GM12878 (cell line): ENCODE measurements at regions not wholly inside any gene's neighbourhood (a gene's known extent, or its start where the extent isn't known, plus 50 kb on each side); places are given as distances from the start of the nearest gene placed in this dataset.

Experiments used
- ATAC-seq: fragments of 200-7000 bp; cut with Tn5 transposase; 3 replicates; pipeline ENCODE4 v1.9.1; 2020; ENCODE audit warnings: mild to moderate bottlenecking, moderate library complexity
- BruUV-seq: library from RNA; stranded (reverse); fragments of 400-500 nt; replicated peaks from 2 replicates; lab custom pipeline; 2021; lab: Mats Ljungman, UMichigan
- CTCF ChIA-PET: fragments of 300-600 bp; sonication (Branson Sonifier 250); formaldehyde crosslinking; extraction: SDS; loops from one replicate; lab custom pipeline; 2021; ENCODE audit warnings: inconsistent platforms; lab: Yijun Ruan, JAX
- POLR2A ChIA-PET: fragments of 350-600 bp; formaldehyde crosslinking; extraction: SDS; loops from one replicate; lab custom pipeline; 2021; ENCODE audit warnings: inconsistent platforms; lab: Charles Lee
- RAD21 ChIA-PET: fragments of 300-600 bp; sonication (Branson Sonifier 250); formaldehyde crosslinking; loops from one replicate; lab custom pipeline; 2023; ENCODE audit warnings: antibody characterized with exemption; ENCODE audit not compliant: unreplicated experiment; lab: Charles Lee
- SMC1A ChIA-PET: fragments of 300-600 bp; sonication (Branson Sonifier 250); formaldehyde crosslinking; loops from one replicate; lab custom pipeline; 2023; ENCODE audit not compliant: unreplicated experiment, uncharacterized antibody; lab: Charles Lee
- DNase-seq: peaks from one replicate; pipeline ENCODE4 v3.0.0-alpha.2; 2011; ENCODE audit warnings: low read depth, low spot score
- FAIRE-seq: peaks from 3 replicates; lab custom pipeline; 2011; peaks lifted over from hg19 to GRCh38; lab: Jason Lieb, UNC
- H2AFZ ChIP-seq: 2 replicates; pipeline ENCODE4 v1.6.0; 2011; ENCODE audit warnings: low read depth, low read length, control low read depth; ENCODE audit not compliant: control insufficient read depth
- H3K27ac ChIP-seq: 2 replicates; pipeline ENCODE4 v1.5.1; 2011; ENCODE audit warnings: control low read depth; ENCODE audit not compliant: control insufficient read depth, insufficient read depth
- H3K27me3 ChIP-seq, 2 experiments: replicated peaks in 1 of 2; 2 replicates each; pipeline versions ENCODE4 v1.6.0 to v1.6.1; 2011; ENCODE audit warnings: low read length in 1 of 2; ENCODE audit not compliant: control insufficient read depth in 2 of 2, insufficient read depth in 2 of 2
- H3K36me3 ChIP-seq, 2 experiments: 2 replicates each; pipeline ENCODE4 v1.5.1; 2011; ENCODE audit warnings: low read length in 1 of 2; ENCODE audit not compliant: control insufficient read depth in 2 of 2, insufficient read depth in 2 of 2
- H3K4me1 ChIP-seq: 2 replicates; pipeline ENCODE4 v1.6.1; 2011; ENCODE audit warnings: mild to moderate bottlenecking, low read length, moderate library complexity, mixed read lengths; ENCODE audit not compliant: control insufficient read depth, insufficient read depth
- H3K4me2 ChIP-seq: 2 replicates; pipeline ENCODE4 v1.6.0; 2011; ENCODE audit warnings: control low read depth; ENCODE audit not compliant: control insufficient read depth, insufficient read depth
- H3K4me3 ChIP-seq: fragments of 200-600 bp; sonication (generic); 2 replicates; pipeline ENCODE4 v1.5.1; 2016
- H3K79me2 ChIP-seq: 2 replicates; pipeline ENCODE4 v1.6.0; 2011; ENCODE audit warnings: low read length; ENCODE audit not compliant: control insufficient read depth, insufficient read depth
- H3K9ac ChIP-seq: 2 replicates; pipeline ENCODE4 v1.8.0; 2011; ENCODE audit warnings: low read length, control low read depth, mixed read lengths; ENCODE audit not compliant: control insufficient read depth, insufficient read depth
- H3K9me3 ChIP-seq: replicated peaks from 3 replicates; pipeline ENCODE4 v1.5.1; 2011; ENCODE audit warnings: mild to moderate bottlenecking, low read length; ENCODE audit not compliant: control insufficient read depth, insufficient read depth
- H4K20me1 ChIP-seq: 2 replicates; pipeline ENCODE4 v1.6.0; 2011; ENCODE audit not compliant: control insufficient read depth, insufficient read depth
- EZH2 ChIP-seq: IDR thresholded peaks from 2 replicates; pipeline ENCODE4 v1.6.1; 2012; ENCODE audit warnings: low read depth, mild to moderate bottlenecking, control low read depth, inconsistent platforms, low read length, borderline replicate concordance; ENCODE audit not compliant: control insufficient read depth
- MTA2 ChIP-seq: fragments of 450-650 bp; IDR thresholded peaks from 2 replicates; pipeline ENCODE4 v1.6.1; 2016; ENCODE audit warnings: low read depth, mild to moderate bottlenecking, moderate library complexity
- PML ChIP-seq: IDR thresholded peaks from 2 replicates; pipeline ENCODE4 v1.6.1; 2012; ENCODE audit warnings: low read length, inconsistent platforms
- RFX5 ChIP-seq: IDR thresholded peaks from 2 replicates; pipeline ENCODE4 v1.6.1; 2011; ENCODE audit warnings: low read depth, low read length, improper control_type of control experiment
- SMAD1 ChIP-seq: fragments of 450-650 bp; IDR thresholded peaks from 2 replicates; pipeline ENCODE4 v1.6.1; 2018; ENCODE audit warnings: mild to moderate bottlenecking, low read depth; ENCODE audit not compliant: partially characterized antibody
- TARDBP ChIP-seq: IDR thresholded peaks from 2 replicates; pipeline ENCODE4 v1.6.1; 2016; ENCODE audit warnings: borderline replicate concordance
- TBL1XR1 ChIP-seq: IDR thresholded peaks from 2 replicates; pipeline ENCODE4 v1.6.1; 2012; ENCODE audit warnings: low read depth, low read length, improper control_type of control experiment
- WGBS: methylation state at CpG from one replicate; pipeline ENCODE4 v1.1.6; 2016; ENCODE audit warnings: low lambda C conversion rate; ENCODE audit not compliant: insufficient replicate concordance, insufficient coverage; ENCODE audit errors: missing lambda C conversion rate; 5-methylcytosine and 5-hydroxymethylcytosine counted together
- in situ Hi-C: fragments of 300-500 bp; cut with MboI; formaldehyde crosslinking; loops from 9 replicates; pipeline ENCODE4 v1.14.3; 2018; ENCODE audit warnings: mixed read lengths
- intact Hi-C: fragments of 100-400 bp; cut with micrococcal nuclease; formaldehyde crosslinking; loops from one replicate; pipeline ENCODE4 v1.14.2; 2022; ENCODE audit not compliant: unreplicated experiment
- TF ChIP-seq, protein P1 (sequence below): IDR thresholded peaks from 2 replicates; pipeline ENCODE4 v1.6.1; 2012; ENCODE audit warnings: improper control_type of control experiment, low read depth, low read length; ENCODE audit not compliant: insufficient replicate concordance
- TF ChIP-seq, protein P2 (sequence below): IDR thresholded peaks from 2 replicates; pipeline ENCODE4 v1.6.1; 2011; ENCODE audit warnings: low read depth, mild to moderate bottlenecking, low read length, moderate library complexity, borderline replicate concordance; ENCODE audit errors: extremely low read depth
- TF ChIP-seq, protein P3 (sequence below): fragments of 150-350 bp; IDR thresholded peaks from 2 replicates; pipeline ENCODE4 v1.6.1; 2016; ENCODE audit warnings: low read depth, low read length

DNA sequence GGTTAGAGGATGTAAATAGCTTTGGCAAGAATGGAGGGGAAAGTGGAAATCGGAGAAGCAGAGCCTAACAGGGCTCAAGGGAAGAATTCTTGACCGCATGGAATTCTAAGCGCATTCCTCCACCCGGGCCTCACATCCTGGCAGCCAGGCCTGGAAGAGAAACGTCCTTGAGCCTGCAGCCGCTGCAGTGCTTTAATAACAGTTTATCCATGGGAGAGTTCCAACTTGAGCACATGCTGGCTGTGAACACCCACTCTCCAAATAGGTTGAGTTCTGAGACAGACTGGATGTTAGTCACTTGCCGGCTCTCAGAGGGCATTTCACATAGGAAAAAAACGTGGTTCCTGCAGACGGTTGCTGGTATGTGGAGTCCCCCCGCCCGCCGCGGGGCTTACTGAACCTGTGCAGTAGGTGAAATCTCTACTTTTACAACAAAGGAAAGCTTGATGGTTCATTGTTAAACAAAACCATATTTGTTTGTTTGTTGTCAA is 61.4 kb upstream of the STEAP1B start:
- TF ChIP-seq, protein P1, sequence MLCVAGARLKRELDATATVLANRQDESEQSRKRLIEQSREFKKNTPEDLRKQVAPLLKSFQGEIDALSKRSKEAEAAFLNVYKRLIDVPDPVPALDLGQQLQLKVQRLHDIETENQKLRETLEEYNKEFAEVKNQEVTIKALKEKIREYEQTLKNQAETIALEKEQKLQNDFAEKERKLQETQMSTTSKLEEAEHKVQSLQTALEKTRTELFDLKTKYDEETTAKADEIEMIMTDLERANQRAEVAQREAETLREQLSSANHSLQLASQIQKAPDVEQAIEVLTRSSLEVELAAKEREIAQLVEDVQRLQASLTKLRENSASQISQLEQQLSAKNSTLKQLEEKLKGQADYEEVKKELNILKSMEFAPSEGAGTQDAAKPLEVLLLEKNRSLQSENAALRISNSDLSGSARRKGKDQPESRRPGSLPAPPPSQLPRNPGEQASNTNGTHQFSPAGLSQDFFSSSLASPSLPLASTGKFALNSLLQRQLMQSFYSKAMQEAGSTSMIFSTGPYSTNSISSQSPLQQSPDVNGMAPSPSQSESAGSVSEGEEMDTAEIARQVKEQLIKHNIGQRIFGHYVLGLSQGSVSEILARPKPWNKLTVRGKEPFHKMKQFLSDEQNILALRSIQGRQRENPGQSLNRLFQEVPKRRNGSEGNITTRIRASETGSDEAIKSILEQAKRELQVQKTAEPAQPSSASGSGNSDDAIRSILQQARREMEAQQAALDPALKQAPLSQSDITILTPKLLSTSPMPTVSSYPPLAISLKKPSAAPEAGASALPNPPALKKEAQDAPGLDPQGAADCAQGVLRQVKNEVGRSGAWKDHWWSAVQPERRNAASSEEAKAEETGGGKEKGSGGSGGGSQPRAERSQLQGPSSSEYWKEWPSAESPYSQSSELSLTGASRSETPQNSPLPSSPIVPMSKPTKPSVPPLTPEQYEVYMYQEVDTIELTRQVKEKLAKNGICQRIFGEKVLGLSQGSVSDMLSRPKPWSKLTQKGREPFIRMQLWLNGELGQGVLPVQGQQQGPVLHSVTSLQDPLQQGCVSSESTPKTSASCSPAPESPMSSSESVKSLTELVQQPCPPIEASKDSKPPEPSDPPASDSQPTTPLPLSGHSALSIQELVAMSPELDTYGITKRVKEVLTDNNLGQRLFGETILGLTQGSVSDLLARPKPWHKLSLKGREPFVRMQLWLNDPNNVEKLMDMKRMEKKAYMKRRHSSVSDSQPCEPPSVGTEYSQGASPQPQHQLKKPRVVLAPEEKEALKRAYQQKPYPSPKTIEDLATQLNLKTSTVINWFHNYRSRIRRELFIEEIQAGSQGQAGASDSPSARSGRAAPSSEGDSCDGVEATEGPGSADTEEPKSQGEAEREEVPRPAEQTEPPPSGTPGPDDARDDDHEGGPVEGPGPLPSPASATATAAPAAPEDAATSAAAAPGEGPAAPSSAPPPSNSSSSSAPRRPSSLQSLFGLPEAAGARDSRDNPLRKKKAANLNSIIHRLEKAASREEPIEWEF: no peak
- TF ChIP-seq, protein P2, sequence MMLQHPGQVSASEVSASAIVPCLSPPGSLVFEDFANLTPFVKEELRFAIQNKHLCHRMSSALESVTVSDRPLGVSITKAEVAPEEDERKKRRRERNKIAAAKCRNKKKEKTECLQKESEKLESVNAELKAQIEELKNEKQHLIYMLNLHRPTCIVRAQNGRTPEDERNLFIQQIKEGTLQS: no peak
- TF ChIP-seq EZH2 (no peak), TBL1XR1 (no peak), RFX5 (no peak), PML (no peak), TARDBP (no peak), SMAD1 (no peak), MTA2 (no peak)
- TF ChIP-seq, protein P3, sequence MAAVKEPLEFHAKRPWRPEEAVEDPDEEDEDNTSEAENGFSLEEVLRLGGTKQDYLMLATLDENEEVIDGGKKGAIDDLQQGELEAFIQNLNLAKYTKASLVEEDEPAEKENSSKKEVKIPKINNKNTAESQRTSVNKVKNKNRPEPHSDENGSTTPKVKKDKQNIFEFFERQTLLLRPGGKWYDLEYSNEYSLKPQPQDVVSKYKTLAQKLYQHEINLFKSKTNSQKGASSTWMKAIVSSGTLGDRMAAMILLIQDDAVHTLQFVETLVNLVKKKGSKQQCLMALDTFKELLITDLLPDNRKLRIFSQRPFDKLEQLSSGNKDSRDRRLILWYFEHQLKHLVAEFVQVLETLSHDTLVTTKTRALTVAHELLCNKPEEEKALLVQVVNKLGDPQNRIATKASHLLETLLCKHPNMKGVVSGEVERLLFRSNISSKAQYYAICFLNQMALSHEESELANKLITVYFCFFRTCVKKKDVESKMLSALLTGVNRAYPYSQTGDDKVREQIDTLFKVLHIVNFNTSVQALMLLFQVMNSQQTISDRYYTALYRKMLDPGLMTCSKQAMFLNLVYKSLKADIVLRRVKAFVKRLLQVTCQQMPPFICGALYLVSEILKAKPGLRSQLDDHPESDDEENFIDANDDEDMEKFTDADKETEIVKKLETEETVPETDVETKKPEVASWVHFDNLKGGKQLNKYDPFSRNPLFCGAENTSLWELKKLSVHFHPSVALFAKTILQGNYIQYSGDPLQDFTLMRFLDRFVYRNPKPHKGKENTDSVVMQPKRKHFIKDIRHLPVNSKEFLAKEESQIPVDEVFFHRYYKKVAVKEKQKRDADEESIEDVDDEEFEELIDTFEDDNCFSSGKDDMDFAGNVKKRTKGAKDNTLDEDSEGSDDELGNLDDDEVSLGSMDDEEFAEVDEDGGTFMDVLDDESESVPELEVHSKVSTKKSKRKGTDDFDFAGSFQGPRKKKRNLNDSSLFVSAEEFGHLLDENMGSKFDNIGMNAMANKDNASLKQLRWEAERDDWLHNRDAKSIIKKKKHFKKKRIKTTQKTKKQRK: no peak
- TF ChIP-seq, all 136 proteins: peak for 0
- H4K20me1 ChIP-seq: no peaks in the 10 kb centered on the region
- no peak overlapping the region for H2AFZ ChIP-seq
- H3K4me3 ChIP-seq: no peak overlapping the region
- H3K9ac ChIP-seq: no peak overlapping the region
- no peak overlapping the region for H3K27ac ChIP-seq
- ATAC-seq (no peak), FAIRE-seq (no peak), DNase-seq (no peak)
- no peaks in the 10 kb centered on the region for H3K36me3 ChIP-seq
- H3K9me3 ChIP-seq: no peaks in the 10 kb centered on the region
- RAD21 ChIA-PET: interaction anchor here (0.9 to 6.2 kb wide), 9 partner anchors 8 to 623 kb away, joined by 3 to 115 read pairs (median 4); partner anchors contain the start of gene IL6
- no peaks in the 10 kb centered on the region for H3K79me2 ChIP-seq
- POLR2A ChIA-PET: interaction anchor here (1.2 kb wide), 1 partner anchor 221 kb away, joined by 4 read pairs; no protein-coding TSS in a partner anchor
- CTCF ChIA-PET: interaction anchor here (0.8 to 7.9 kb wide), 19 partner anchors 9 to 495 kb away, joined by 3 to 194 read pairs (median 5); partner anchors contain the start of gene IL6
- in situ Hi-C loops: loop anchor here (5.0 kb wide), 2 partner anchors 166 to 496 kb away; partner anchors contain the start of gene IL6
- intact Hi-C loops: loop anchor here (2.0 to 5.0 kb wide), 2 partner anchors 101 to 493 kb away; no protein-coding TSS in a partner anchor
- peaks cover 48% of the 10 kb centered on the region for H3K4me1 ChIP-seq
- no peak overlapping the region for H3K4me2 ChIP-seq
- H3K27me3 ChIP-seq: no peaks in the 10 kb centered on the region; a peak in 1 of 4 replicates
- WGBS: 68% methylated on average over 13 of the region's 13 CpGs
- no TSS peak for BruUV-seq
- SMC1A ChIA-PET: interaction anchor here (0.7 to 9.0 kb wide), 9 partner anchors 135 to 499 kb away, joined by 3 to 124 read pairs (median 4); partner anchors contain the start of gene IL6
